PC-9 (cell line): ENCODE measurements at regions not wholly inside any gene's neighbourhood (a gene's known extent, or its start where the extent isn't known, plus 50 kb on each side); places are given as distances from the start of the nearest gene placed in this dataset.

Source experiments
- BruUV-seq: library from RNA; stranded (reverse); fragments of 400-500 nt; replicated peaks from 2 replicates; lab custom pipeline; 2021; lab: Mats Ljungman, UMichigan
- CTCF ChIA-PET: fragments of 300-600 bp; sonication (Branson Sonifier 250); formaldehyde crosslinking; loops from one replicate; lab custom pipeline; 2022; ENCODE audit warnings: antibody characterized with exemption; lab: Charles Lee
- POLR2A ChIA-PET: fragments of 300-600 bp; sonication (Branson Sonifier 250); formaldehyde crosslinking; loops from one replicate; lab custom pipeline; 2022; ENCODE audit warnings: antibody characterized with exemption; ENCODE audit not compliant: unreplicated experiment; lab: Charles Lee
- DNase-seq, 2 experiments: peaks; one replicate each; pipeline versions ENCODE4 v3.0.0 to v3.0.0-alpha.2; 2015 to 2022; ENCODE audit warnings: mixed read lengths in 1 of 2
- H2AFZ ChIP-seq: fragments of 200-600 bp; sonication (generic); 2 replicates; pipeline ENCODE4 v1.8.1; 2017; ENCODE audit warnings: antibody characterized with exemption
- H3F3A ChIP-seq: fragments of 200-600 bp; sonication (generic); 2 replicates; pipeline ENCODE4 v1.8.1; 2017; ENCODE audit warnings: antibody characterized with exemption, mild to moderate bottlenecking, low read depth; ENCODE audit not compliant: insufficient read depth
- H3K27ac ChIP-seq: fragments of 200-600 bp; sonication (generic); 2 replicates; pipeline ENCODE4 v1.6.1; 2016; ENCODE audit warnings: mixed run types
- H3K27me3 ChIP-seq: fragments of 200-600 bp; sonication (generic); 2 replicates; pipeline ENCODE4 v1.6.1; 2016; ENCODE audit warnings: low read depth, mixed run types; ENCODE audit not compliant: insufficient read depth
- H3K36me3 ChIP-seq: fragments of 200-600 bp; sonication (generic); 2 replicates; pipeline ENCODE4 v1.6.1; 2016; ENCODE audit warnings: low read depth, mixed run types
- H3K4me1 ChIP-seq: fragments of 200-600 bp; sonication (generic); replicated peaks from 2 replicates; pipeline ENCODE4 v1.6.1; 2016; ENCODE audit warnings: mixed run types; ENCODE audit not compliant: insufficient read depth
- H3K4me2 ChIP-seq: fragments of 200-600 bp; sonication (generic); 2 replicates; pipeline ENCODE4 v1.6.1; 2017; ENCODE audit warnings: mixed run types
- H3K4me3 ChIP-seq: fragments of 200-600 bp; sonication (generic); 2 replicates; pipeline ENCODE4 v1.6.1; 2016; ENCODE audit warnings: mixed run types
- H3K79me2 ChIP-seq: fragments of 200-600 bp; sonication (generic); 2 replicates; pipeline ENCODE4 v1.6.1; 2017; ENCODE audit warnings: low read depth, mixed run types
- H3K9me2 ChIP-seq: fragments of 200-600 bp; sonication (generic); 2 replicates; pipeline ENCODE4 v1.8.1; 2017; ENCODE audit warnings: mild to moderate bottlenecking; ENCODE audit not compliant: insufficient read depth
- H3K9me3 ChIP-seq: fragments of 200-600 bp; sonication (generic); 2 replicates; pipeline ENCODE4 v1.8.1; 2016; ENCODE audit warnings: low read depth; ENCODE audit not compliant: insufficient read depth
- H4K20me1 ChIP-seq: fragments of 200-600 bp; sonication (generic); 2 replicates; pipeline ENCODE4 v1.8.1; 2017; ENCODE audit not compliant: insufficient read depth
- EZH2 ChIP-seq: fragments of 200-600 bp; sonication (generic); IDR thresholded peaks from 2 replicates; pipeline ENCODE4 v1.8.0; 2017; ENCODE audit warnings: antibody characterized with exemption, low read depth
- intact Hi-C: fragments of 100-400 bp; cut with micrococcal nuclease; formaldehyde crosslinking; loops from one replicate; pipeline ENCODE4 v1.10.0; 2022; ENCODE audit not compliant: unreplicated experiment
- TF ChIP-seq, protein P1 (sequence below): fragments of 200-600 bp; sonication (generic); conservative IDR thresholded peaks from 2 replicates; pipeline ENCODE4 v1.6.1; 2017; ENCODE audit warnings: mixed run types, antibody characterized with exemption, mild to moderate bottlenecking, moderate library complexity

DNA sequence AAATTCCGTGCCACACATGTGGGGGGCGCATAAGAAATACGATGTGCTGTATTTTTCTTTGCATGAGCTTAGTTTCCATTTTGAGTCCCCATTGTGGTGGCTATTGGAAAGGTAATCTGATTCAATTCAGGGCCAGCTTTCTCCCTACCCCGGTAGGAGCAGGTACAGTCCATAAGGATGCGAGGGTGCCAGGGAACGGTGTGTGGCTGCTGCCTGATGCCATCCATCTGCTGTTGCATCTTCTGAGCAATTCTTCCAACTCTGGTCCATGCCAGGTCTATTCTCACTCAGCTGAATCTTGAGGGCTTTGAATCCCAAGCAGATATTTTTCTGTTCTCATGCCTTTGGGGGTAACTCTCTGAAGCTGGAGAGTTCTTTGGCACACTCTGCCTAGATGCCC is 392.7 kb downstream of the AGTPBP1 start:
- no peak overlapping the region for H3K4me3 ChIP-seq
- no peaks in the 10 kb centered on the region for H3K9me2 ChIP-seq
- intact Hi-C loops = no loop called here
- H2AFZ ChIP-seq = no peak overlapping the region
- H3K4me1 ChIP-seq = no peaks in the 10 kb centered on the region
- H3K27me3 ChIP-seq = peaks cover 10% of the 10 kb centered on the region
- ChIA-PET POLR2A (no interaction called here), CTCF (no interaction called here)
- H3K9me3 ChIP-seq = no peaks in the 10 kb centered on the region
- no peak overlapping the region for H3K4me2 ChIP-seq
- no peaks in the 10 kb centered on the region for H3K79me2 ChIP-seq
- H4K20me1 ChIP-seq = no peaks in the 10 kb centered on the region
- no peak overlapping the region for H3K27ac ChIP-seq
- no peaks in the 10 kb centered on the region for H3K36me3 ChIP-seq
- no peak for TF ChIP-seq EZH2
- TF ChIP-seq, protein P1, sequence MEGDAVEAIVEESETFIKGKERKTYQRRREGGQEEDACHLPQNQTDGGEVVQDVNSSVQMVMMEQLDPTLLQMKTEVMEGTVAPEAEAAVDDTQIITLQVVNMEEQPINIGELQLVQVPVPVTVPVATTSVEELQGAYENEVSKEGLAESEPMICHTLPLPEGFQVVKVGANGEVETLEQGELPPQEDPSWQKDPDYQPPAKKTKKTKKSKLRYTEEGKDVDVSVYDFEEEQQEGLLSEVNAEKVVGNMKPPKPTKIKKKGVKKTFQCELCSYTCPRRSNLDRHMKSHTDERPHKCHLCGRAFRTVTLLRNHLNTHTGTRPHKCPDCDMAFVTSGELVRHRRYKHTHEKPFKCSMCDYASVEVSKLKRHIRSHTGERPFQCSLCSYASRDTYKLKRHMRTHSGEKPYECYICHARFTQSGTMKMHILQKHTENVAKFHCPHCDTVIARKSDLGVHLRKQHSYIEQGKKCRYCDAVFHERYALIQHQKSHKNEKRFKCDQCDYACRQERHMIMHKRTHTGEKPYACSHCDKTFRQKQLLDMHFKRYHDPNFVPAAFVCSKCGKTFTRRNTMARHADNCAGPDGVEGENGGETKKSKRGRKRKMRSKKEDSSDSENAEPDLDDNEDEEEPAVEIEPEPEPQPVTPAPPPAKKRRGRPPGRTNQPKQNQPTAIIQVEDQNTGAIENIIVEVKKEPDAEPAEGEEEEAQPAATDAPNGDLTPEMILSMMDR = no peak
- BruUV-seq = no TSS peak
- H3F3A ChIP-seq = no peaks in the 10 kb centered on the region
- DNase-seq = no peak

DNA sequence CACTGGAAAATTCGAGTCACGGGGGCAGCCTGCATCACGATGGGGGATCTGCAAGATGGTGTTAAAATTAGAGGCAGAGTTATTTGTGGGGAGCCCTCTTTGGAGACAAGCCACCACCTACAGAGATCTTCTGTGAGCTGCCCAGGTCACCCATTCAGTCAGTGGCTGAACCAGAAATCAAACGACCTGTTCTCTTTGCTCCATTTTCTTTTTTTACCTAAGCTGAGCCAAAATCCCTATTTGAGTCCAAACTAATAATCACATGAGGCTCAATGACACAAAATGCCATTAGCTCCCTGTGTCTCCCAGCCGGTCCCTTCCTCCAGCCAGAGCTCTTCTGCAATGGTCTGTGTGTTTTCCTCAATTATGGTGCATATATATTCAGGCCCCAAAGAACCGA is 394.2 kb downstream of the AGTPBP1 start:
- POLR2A ChIA-PET = no interaction called here
- H3K79me2 ChIP-seq = no peaks in the 10 kb centered on the region
- BruUV-seq = no TSS peak

DNA sequence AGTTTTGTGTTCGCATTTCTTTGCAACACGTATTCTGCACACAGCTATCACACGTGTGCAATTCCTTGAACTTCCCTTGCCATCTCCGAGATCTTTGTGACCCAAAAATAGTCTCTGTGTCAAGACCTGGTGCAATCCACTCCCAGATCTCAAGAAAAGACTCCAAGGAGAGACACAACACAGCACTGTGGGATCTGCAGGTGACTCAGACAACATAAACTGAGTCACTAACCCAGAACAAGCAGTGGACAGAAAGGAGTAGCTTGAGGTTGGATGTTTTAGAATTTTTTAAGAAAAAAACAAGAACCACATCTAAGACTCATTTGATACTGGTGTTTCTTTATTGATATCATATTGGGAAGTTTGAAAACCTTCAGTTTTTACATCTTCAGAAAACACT is 396.9 kb downstream of the AGTPBP1 start:
- H3K9me2 ChIP-seq = no peaks in the 10 kb centered on the region
- intact Hi-C loops = no loop called here
- ChIA-PET POLR2A (no interaction called here), CTCF (no interaction called here)
- no peaks in the 10 kb centered on the region for H3K79me2 ChIP-seq
- H3K9me3 ChIP-seq = no peaks in the 10 kb centered on the region
- H3K27ac ChIP-seq = no peak overlapping the region
- H3K27me3 ChIP-seq = peaks cover 33% of the 10 kb centered on the region
- no peaks in the 10 kb centered on the region for H3K36me3 ChIP-seq
- no peak overlapping the region for H3K4me3 ChIP-seq
- H3F3A ChIP-seq = no peaks in the 10 kb centered on the region
- no peak for DNase-seq
- no peak overlapping the region for H2AFZ ChIP-seq
- no TSS peak for BruUV-seq
- no peaks in the 10 kb centered on the region for H3K4me1 ChIP-seq
- TF ChIP-seq, protein P1 = no peak
- TF ChIP-seq EZH2 = no peak
- no peaks in the 10 kb centered on the region for H4K20me1 ChIP-seq
- H3K4me2 ChIP-seq = no peak overlapping the region

More for the DNA sequence above, 394.2 kb downstream of the AGTPBP1 start:
- H3K27me3 ChIP-seq = peaks cover 19% of the 10 kb centered on the region
- H3F3A ChIP-seq = no peaks in the 10 kb centered on the region
- DNase-seq = no peak
- no peaks in the 10 kb centered on the region for H4K20me1 ChIP-seq
- no peaks in the 10 kb centered on the region for H3K9me2 ChIP-seq
- H3K4me3 ChIP-seq = no peak overlapping the region
- TF ChIP-seq, protein P1 = no peak
- TF ChIP-seq EZH2 = no peak
- H3K4me1 ChIP-seq = no peaks in the 10 kb centered on the region
- no peaks in the 10 kb centered on the region for H3K36me3 ChIP-seq
- CTCF ChIA-PET = no interaction called here
- no peaks in the 10 kb centered on the region for H3K9me3 ChIP-seq
- no peak overlapping the region for H3K4me2 ChIP-seq
- no peak overlapping the region for H3K27ac ChIP-seq
- H2AFZ ChIP-seq = no peak overlapping the region
- intact Hi-C loops = no loop called here
